GM18907 (cell line): ENCODE measurements at regions not wholly inside any gene's neighbourhood (a gene's known extent, or its start where the extent isn't known, plus 50 kb on each side); places are given as distances from the start of the nearest gene placed in this dataset.

Experiments used
- ATAC-seq: cut with Tn5 transposase; IDR thresholded peaks from one replicate; pipeline ENCODE4 v1.9.1; 2021; ENCODE audit warnings: mild to moderate bottlenecking, moderate library complexity; ENCODE audit not compliant: unreplicated experiment

GRCh38 chr15:31486506-31486905 lies 159.9 kb downstream of the KLF13 start:
- ATAC-seq: no peak

GRCh38 chr15:31486906-31487695 lies 160.5 kb downstream of the KLF13 start:
- no peak for ATAC-seq

- ATAC-seq: peak; percentile 47
Measured at GRCh38 chr15:31487811-31488436, 161.3 kb downstream of the KLF13 start.

DNA sequence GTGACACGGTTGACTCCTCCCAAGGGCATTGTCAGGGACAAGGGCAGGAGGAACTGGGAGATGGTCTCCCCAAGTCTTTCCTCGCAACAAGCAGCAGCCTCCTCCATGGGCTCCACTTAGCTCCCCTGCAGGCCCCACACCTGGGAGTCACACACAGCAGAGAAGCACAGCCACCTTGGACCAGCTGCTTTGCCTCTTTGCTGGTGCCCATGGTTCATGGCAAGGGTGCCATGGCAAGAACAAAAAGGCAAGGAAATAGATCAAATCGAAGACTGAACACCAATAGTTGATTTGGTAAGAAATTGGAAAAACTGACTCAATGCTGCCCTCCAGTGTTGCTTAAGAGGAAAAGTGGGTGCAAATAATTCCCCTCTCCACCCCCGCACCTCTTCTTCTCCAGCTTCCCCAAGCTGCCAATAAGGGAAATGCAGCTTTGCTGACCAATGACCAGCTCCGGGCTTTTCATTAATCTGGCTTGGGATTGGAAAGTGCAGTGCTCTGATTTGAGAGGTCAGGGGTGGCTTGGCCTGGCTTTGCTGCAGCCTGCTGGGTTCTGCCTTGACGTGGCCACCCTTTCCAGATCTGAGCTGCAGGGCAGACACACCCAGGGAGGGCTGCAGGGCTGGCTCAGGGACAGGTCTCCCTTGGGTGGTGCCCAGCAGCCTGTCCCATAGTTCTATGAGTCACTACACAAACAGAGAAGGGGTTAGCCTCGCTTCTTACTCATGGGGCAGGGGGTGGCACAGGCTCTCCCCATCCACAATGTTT lies 162.0 kb downstream of the KLF13 start:
- ATAC-seq: peak; percentile 56

DNA sequence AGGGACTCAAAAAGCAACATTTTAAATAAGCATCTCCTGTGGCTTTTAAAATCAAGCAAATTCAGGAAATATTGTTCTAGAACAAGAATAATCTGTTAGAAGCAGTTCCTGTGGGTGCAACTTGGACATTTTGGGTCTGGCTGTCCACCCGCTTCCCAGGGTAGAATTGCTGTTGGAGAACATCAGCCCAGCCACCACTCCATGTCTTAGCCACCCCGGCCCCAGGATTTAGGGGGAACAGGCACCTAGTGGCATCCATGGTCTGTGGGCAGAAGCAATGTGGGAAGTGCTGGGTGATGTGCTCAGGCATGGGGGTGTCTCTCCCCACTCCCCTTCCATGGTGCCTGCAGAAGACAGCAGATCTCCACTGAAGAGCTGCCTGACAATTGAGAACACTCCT lies 162.6 kb downstream of the KLF13 start:
- ATAC-seq: no peak

DNA sequence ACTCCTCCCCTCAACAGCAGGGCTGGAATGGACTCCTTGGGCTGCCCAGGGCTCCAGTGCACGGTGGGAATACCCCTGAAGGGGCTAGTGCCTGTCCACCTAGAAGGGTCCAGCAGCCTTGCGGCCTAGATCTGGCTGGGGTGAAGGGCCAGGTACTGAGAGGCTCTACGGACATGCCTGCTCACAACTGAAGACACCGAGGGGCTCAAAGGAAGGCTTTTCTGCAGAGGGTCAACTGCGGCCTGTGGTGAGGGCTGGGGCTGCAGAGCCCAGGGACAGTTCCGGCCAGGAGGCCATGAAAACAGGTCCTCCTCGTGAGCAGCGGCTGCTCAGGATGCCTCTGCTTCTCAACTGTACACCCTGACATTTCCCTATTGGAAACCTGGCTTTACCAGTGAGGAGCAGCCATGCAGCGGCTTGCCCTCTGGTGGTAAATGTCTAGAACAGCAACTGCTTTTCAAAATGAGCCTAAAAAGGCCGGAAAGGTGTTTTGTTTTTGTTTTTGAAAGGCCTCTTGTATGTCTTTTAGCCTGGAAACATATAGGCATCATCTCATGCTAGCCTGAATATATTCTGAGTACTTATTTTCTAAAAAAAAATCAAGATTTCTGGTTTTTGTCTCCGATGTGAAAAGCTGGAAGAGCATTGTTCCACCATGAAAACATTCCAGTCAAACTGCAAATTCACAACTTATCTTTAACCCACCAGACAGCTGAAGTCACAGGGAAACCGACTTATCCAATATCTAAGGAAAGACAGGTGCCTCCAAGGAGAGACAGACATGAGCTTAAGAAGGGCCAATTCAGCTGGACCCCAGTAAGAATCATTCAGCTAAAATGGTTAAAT lies 163.4 kb downstream of the KLF13 start:
- ATAC-seq: no peak

DNA sequence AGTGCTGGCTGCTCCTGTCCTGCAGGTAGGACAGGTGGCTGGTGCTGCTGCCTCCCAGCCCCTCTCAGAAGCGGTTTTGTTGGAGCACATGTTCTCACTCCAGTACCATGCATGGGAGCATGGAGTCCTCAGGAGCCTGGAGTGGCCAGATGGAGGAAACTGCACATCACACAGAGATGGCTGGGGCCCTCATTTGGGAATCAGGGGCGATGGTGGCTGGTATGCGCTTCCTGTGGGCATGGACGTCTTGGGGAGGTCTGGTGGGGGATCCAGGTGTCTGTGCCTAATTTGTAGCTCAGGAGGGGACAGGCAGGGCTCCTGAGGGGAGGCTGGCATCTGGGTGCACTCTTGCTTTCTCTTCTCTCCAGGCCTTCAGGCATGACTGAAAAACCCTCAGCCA lies 168.2 kb downstream of the KLF13 start:
- no peak for ATAC-seq

GRCh38 chr15:31495281-31495680 lies 168.6 kb downstream of the KLF13 start:
- ATAC-seq: no peak

GRCh38 chr15:31497838-31498237 lies 171.2 kb downstream of the KLF13 start:
- no peak for ATAC-seq

GRCh38 chr15:31498329-31498728 lies 171.7 kb downstream of the KLF13 start:
- ATAC-seq: no peak

GRCh38 chr15:31498756-31499155 lies 172.1 kb downstream of the KLF13 start:
- no peak for ATAC-seq

DNA sequence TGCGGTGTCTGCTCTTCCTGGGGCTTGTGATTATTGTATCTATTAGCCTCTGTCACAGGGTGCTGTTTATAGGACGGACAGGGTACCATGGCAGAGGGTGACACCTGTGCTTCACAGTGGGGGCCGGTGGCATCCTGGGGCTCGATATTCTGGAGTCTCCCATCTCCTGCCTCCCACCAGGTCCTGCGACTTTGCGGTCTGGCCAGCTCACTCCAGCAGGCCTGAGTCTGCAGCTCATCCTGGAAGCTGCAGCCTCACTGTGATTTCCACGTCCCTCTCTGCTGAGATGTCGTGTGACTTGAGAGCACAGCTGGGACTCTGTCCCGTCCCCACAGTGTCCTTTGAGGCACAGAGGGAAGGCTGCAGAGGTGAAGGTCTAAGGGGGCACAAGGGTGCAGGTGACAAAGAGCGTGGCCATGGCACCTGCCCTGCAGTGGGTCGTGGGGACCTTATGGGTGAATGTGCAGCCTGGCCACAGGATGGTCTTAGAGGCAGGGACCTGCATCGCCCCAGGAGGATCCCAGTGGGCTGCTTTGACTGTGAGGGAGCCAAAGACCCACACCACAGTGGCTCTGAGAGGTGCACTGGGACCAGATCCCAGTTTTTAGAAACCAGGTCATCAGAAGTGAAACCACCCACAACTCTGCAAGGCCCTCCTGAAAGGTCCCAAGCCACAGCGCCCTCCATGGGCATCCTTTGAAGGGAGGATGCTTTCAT lies 172.8 kb downstream of the KLF13 start:
- no peak for ATAC-seq

- ATAC-seq: no peak
Measured at GRCh38 chr15:31499953-31500765, 173.5 kb downstream of the KLF13 start.

GRCh38 chr15:31500766-31501449 lies 174.3 kb downstream of the KLF13 start:
- ATAC-seq: no peak

DNA sequence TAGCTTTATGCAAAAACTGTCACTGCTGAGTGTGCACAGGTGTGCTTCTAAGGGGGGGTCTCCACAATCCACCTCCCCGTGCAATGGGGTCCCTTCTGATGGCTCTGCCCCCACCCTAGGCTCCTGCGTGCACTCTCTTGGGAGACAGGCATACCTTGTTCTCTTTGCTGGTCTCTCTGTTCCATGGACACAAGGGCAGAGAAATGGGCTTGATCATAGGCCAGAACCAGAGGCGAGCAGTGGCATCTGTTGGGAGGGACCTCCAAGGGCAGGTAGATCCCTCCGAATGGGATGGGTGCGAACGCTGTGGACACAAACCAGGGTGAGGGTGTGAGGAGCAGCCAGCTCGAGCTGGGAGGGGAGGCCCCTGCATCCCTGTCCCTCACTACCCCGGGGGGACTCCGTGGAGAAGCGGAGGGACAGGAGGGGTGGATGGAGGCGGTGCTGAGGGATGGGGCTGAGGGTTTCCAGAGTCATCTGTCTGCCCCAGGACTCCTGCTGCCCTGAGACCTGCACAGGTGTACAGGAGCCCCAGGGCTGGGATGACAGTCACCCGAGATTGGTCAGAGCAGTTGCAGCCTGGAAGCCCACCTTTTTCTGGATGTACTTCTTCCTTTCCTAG lies 175.0 kb downstream of the KLF13 start:
- ATAC-seq: no peak

DNA sequence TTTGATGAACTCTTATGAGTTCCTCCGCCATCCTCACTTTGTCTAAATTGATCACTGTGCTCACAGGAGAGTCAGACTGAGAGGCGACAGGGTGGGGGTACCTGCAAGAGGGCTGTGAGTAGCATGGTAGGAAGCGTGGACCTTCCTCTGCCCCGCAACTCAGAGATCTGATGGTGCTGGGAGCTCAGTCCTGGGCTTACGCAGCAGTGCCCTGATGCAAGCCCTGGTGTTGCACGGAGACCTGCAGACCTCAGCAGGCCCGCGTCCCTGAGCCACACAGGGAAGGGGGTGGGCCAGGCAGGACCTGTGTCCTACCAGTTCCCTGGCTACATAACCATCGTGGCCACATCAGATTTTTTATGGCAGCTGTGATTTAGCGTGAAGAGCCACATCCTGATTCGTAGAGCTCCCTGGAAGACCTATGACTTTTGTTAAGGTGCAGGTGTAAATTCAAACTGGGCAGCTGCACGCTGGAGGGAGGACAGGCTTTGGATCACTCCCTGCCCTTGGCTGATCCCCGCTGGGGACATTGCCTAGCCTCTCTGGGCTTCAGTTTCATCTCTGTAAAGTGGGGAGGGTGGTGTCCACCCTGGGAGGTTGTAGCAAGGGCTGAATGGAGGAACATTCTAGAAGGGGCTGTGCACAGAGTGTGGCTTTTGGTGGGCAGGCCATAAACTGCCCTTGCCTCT lies 176.1 kb downstream of the KLF13 start:
- ATAC-seq: no peak

DNA sequence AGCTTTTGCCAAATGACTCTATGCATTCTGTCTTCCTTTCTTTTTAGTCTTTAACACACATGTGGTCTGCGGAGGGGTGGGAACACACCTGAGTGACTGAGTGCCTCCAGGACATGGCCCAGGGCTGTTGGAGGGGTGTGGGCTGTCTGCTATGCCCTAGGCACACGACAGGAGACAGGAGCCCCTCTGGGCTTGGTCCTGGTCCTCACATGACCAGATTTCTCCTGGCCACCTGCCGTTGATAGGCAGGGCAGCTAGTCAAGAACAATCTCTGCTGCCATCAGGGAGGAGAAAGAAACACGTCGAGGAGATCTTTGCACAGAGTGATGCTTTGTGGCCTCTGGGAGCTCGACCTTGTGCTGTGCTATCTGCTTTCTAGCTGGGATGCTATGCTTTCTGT lies 176.6 kb downstream of the KLF13 start:
- ATAC-seq: no peak
